ENCODE measurements at regions not wholly inside any gene's neighbourhood (a gene's known extent, or its start where the extent isn't known, plus 50 kb on each side); places are given as distances from the start of the nearest gene placed in this dataset.

- CTCF ChIA-PET = no interaction called here
- Mint-ChIP-seq H3K27me3 (ENCODE audit: low read depth) (no peaks in the 10 kb centered on the region), H3K27ac (no peak overlapping the region), H3K36me3 (ENCODE audit: low read depth) (no peaks in the 10 kb centered on the region), H3K4me3 (no peak overlapping the region), H3K4me1 (ENCODE audit: low read depth) (no peaks in the 10 kb centered on the region), H3K9me3 (no peaks in the 10 kb centered on the region)
- intact Hi-C loops (cut with micrococcal nuclease) = no loop called here
- DNase-seq = no peak
Observed at GRCh38 chr4:137775701-137776100, 243.4 kb upstream of the PCDH18 start.

- Mint-ChIP-seq H3K36me3 (ENCODE audit: low read depth) (no peaks in the 10 kb centered on the region), H3K4me1 (ENCODE audit: low read depth) (no peaks in the 10 kb centered on the region), H3K27ac (no peak overlapping the region), H3K4me3 (no peak overlapping the region), H3K27me3 (ENCODE audit: low read depth) (no peaks in the 10 kb centered on the region), H3K9me3 (no peaks in the 10 kb centered on the region)
- intact Hi-C loops (cut with micrococcal nuclease) = no loop called here
- CTCF ChIA-PET = no interaction called here
- no peak for DNase-seq
Observed at GRCh38 chr4:137774501-137774900, 242.2 kb upstream of the PCDH18 start.

- Mint-ChIP-seq H3K27ac (no peak overlapping the region), H3K9me3 (peaks cover 4% of the 10 kb centered on the region)
- intact Hi-C loops (cut with micrococcal nuclease) = no loop called here
Observed at GRCh38 chr4:137768881-137769280, 236.6 kb upstream of the PCDH18 start.

GRCh38 chr4:137768196-137768595 is 235.9 kb upstream of the PCDH18 start:
- H3K27me3 Mint-ChIP-seq (ENCODE audit: low read depth) = no peaks in the 10 kb centered on the region
- no peak overlapping the region for H3K4me3 Mint-ChIP-seq
- H3K27ac Mint-ChIP-seq = no peak overlapping the region
- peaks cover 4% of the 10 kb centered on the region for H3K9me3 Mint-ChIP-seq
- no peak for DNase-seq
- intact Hi-C loops (cut with micrococcal nuclease) = no loop called here
- H3K4me1 Mint-ChIP-seq (ENCODE audit: low read depth) = no peaks in the 10 kb centered on the region
- CTCF ChIA-PET = no interaction called here
- H3K36me3 Mint-ChIP-seq (ENCODE audit: low read depth) = no peaks in the 10 kb centered on the region

More at GRCh38 chr4:137768881-137769280, 236.6 kb upstream of the PCDH18 start:
- CTCF ChIA-PET = no interaction called here
- no peaks in the 10 kb centered on the region for H3K36me3 Mint-ChIP-seq (ENCODE audit: low read depth)
- no peak for DNase-seq
- no peaks in the 10 kb centered on the region for H3K27me3 Mint-ChIP-seq (ENCODE audit: low read depth)
- no peak overlapping the region for H3K4me3 Mint-ChIP-seq
- no peaks in the 10 kb centered on the region for H3K4me1 Mint-ChIP-seq (ENCODE audit: low read depth)

- Mint-ChIP-seq H3K9me3 (no peaks in the 10 kb centered on the region), H3K27me3 (ENCODE audit: low read depth) (no peaks in the 10 kb centered on the region), H3K36me3 (ENCODE audit: low read depth) (no peaks in the 10 kb centered on the region), H3K27ac (no peak overlapping the region), H3K4me1 (ENCODE audit: low read depth) (no peaks in the 10 kb centered on the region), H3K4me3 (no peak overlapping the region)
- DNase-seq = no peak
- CTCF ChIA-PET = no interaction called here
- intact Hi-C loops (cut with micrococcal nuclease) = no loop called here
Observed at GRCh38 chr4:137762591-137762990, 230.3 kb upstream of the PCDH18 start.

- no peaks in the 10 kb centered on the region for H3K9me3 Mint-ChIP-seq
- no peak for DNase-seq
- intact Hi-C loops (cut with micrococcal nuclease) = no loop called here
- no peaks in the 10 kb centered on the region for H3K36me3 Mint-ChIP-seq (ENCODE audit: low read depth)
- CTCF ChIA-PET = no interaction called here
- H3K27ac Mint-ChIP-seq = no peak overlapping the region
- H3K27me3 Mint-ChIP-seq (ENCODE audit: low read depth) = no peaks in the 10 kb centered on the region
- H3K4me3 Mint-ChIP-seq = no peak overlapping the region
- no peaks in the 10 kb centered on the region for H3K4me1 Mint-ChIP-seq (ENCODE audit: low read depth)
Observed at GRCh38 chr4:137754652-137755471, 222.6 kb upstream of the PCDH18 start.

GRCh38 chr4:137749466-137749865 is 217.2 kb upstream of the PCDH18 start:
- no peak overlapping the region for H3K4me3 Mint-ChIP-seq
- H3K4me1 Mint-ChIP-seq (ENCODE audit: low read depth) = no peaks in the 10 kb centered on the region
- H3K9me3 Mint-ChIP-seq = no peaks in the 10 kb centered on the region
- no peak for DNase-seq
- no peaks in the 10 kb centered on the region for H3K27me3 Mint-ChIP-seq (ENCODE audit: low read depth)
- no peak overlapping the region for H3K27ac Mint-ChIP-seq
- CTCF ChIA-PET = no interaction called here
- intact Hi-C loops (cut with micrococcal nuclease) = no loop called here
- H3K36me3 Mint-ChIP-seq (ENCODE audit: low read depth) = no peaks in the 10 kb centered on the region

GRCh38 chr4:137748616-137749015 is 216.3 kb upstream of the PCDH18 start:
- intact Hi-C loops (cut with micrococcal nuclease) = no loop called here
- Mint-ChIP-seq H3K36me3 (ENCODE audit: low read depth) (no peaks in the 10 kb centered on the region), H3K27me3 (ENCODE audit: low read depth) (no peaks in the 10 kb centered on the region), H3K4me3 (no peak overlapping the region), H3K4me1 (ENCODE audit: low read depth) (no peaks in the 10 kb centered on the region), H3K9me3 (no peaks in the 10 kb centered on the region), H3K27ac (no peak overlapping the region)
- CTCF ChIA-PET = no interaction called here
- no peak for DNase-seq

GRCh38 chr4:137740141-137740540 is 207.8 kb upstream of the PCDH18 start:
- intact Hi-C loops (cut with micrococcal nuclease) = no loop called here
- Mint-ChIP-seq H3K36me3 (ENCODE audit: low read depth) (no peaks in the 10 kb centered on the region), H3K9me3 (no peaks in the 10 kb centered on the region), H3K27me3 (ENCODE audit: low read depth) (no peaks in the 10 kb centered on the region), H3K4me3 (no peak overlapping the region), H3K4me1 (ENCODE audit: low read depth) (no peaks in the 10 kb centered on the region), H3K27ac (no peak overlapping the region)
- DNase-seq = no peak
- CTCF ChIA-PET = no interaction called here

- no peak overlapping the region for H3K27ac Mint-ChIP-seq
- H3K9me3 Mint-ChIP-seq = peaks cover 4% of the 10 kb centered on the region
- H3K4me1 Mint-ChIP-seq (ENCODE audit: low read depth) = no peaks in the 10 kb centered on the region
- H3K36me3 Mint-ChIP-seq (ENCODE audit: low read depth) = no peaks in the 10 kb centered on the region
- H3K4me3 Mint-ChIP-seq = no peak overlapping the region
- no peak for DNase-seq
- H3K27me3 Mint-ChIP-seq (ENCODE audit: low read depth) = no peaks in the 10 kb centered on the region
- CTCF ChIA-PET = no interaction called here
- intact Hi-C loops (cut with micrococcal nuclease) = loop anchor here (10.0 kb wide), 1 partner anchor 945 kb away; no protein-coding TSS in a partner anchor
Observed at GRCh38 chr4:137739391-137739790, 207.1 kb upstream of the PCDH18 start.

- Mint-ChIP-seq H3K27me3 (ENCODE audit: low read depth) (no peaks in the 10 kb centered on the region), H3K27ac (no peak overlapping the region), H3K4me3 (no peak overlapping the region), H3K36me3 (ENCODE audit: low read depth) (no peaks in the 10 kb centered on the region), H3K9me3 (peaks cover 4% of the 10 kb centered on the region), H3K4me1 (ENCODE audit: low read depth) (no peaks in the 10 kb centered on the region)
- CTCF ChIA-PET = no interaction called here
- intact Hi-C loops (cut with micrococcal nuclease) = loop anchor here (10.0 kb wide), 1 partner anchor 946 kb away; no protein-coding TSS in a partner anchor
- no peak for DNase-seq
Observed at GRCh38 chr4:137738375-137738990, 206.2 kb upstream of the PCDH18 start.

GRCh38 chr4:137735561-137736104 is 203.3 kb upstream of the PCDH18 start:
- Mint-ChIP-seq H3K4me3 (no peak overlapping the region), H3K4me1 (ENCODE audit: low read depth) (no peaks in the 10 kb centered on the region), H3K9me3 (peaks cover 8% of the 10 kb centered on the region), H3K36me3 (ENCODE audit: low read depth) (no peaks in the 10 kb centered on the region), H3K27ac (no peak overlapping the region), H3K27me3 (ENCODE audit: low read depth) (no peaks in the 10 kb centered on the region)
- CTCF ChIA-PET = interaction anchor here (0.6 kb wide), 1 partner anchor 513 kb away, joined by 3 read pairs; no protein-coding TSS in a partner anchor
- intact Hi-C loops (cut with micrococcal nuclease) = loop anchor here (10.0 kb wide), 1 partner anchor 949 kb away; no protein-coding TSS in a partner anchor
- DNase-seq = no peak

All from activated naive CD4-positive, alpha-beta T cell treated with anti-CD3 and anti-CD28 coated beads for 36 hours (primary cell).